Right atrium auricular region (tissue), 2 donors: ENCODE measurements at regions not wholly inside any gene's neighbourhood (a gene's known extent, or its start where the extent isn't known, plus 50 kb on each side); places are given as distances from the start of the nearest gene placed in this dataset.

Source experiments
- DNase-seq: peaks from one replicate; pipeline ENCODE4 v3.0.0-alpha.2; 2019; ENCODE audit warnings: low spot score
- H3K27ac ChIP-seq, 2 donors: fragments of 200-600 bp; sonication (generic); 1 replicate in 1 of 2; 2 replicates in 1 of 2; pipeline ENCODE4 v1.5.1; 2016 to 2019
- H3K27me3 ChIP-seq, 2 donors: fragments of 200-600 bp; sonication (generic); one replicate each; pipeline versions ENCODE4 v1.5.1 to v1.6.0; 2017 to 2019
- H3K36me3 ChIP-seq: fragments of 200-600 bp; sonication (generic); one replicate; pipeline ENCODE4 v1.5.1; 2016
- H3K4me1 ChIP-seq, 2 donors: fragments of 200-600 bp; sonication (generic); one replicate each; pipeline versions ENCODE4 v1.5.1 to v1.6.0; 2017 to 2019
- H3K4me3 ChIP-seq, 2 donors: fragments of 200-600 bp; sonication (generic); 1 replicate in 1 of 2; 2 replicates in 1 of 2; pipeline ENCODE4 v1.5.1; 2017 to 2019; ENCODE audit warnings: mild to moderate bottlenecking in 1 of 2, moderate library complexity in 1 of 2
- H3K9me3 ChIP-seq, 2 donors: fragments of 200-600 bp; sonication (generic); one replicate each; pipeline ENCODE4 v1.5.1; 2019
- CTCF ChIP-seq, 2 donors: fragments of 200-600 bp; sonication (generic); IDR thresholded peaks; one replicate each; pipeline ENCODE4 v1.5.1; 2019; ENCODE audit warnings: antibody characterized with exemption in 2 of 2

- no peak for DNase-seq
- no peak for TF ChIP-seq CTCF (IDR thresholded peaks at IDR 0.05)
- H3K36me3 ChIP-seq, result no peaks in the 10 kb centered on the region
- no peak overlapping the region for H3K27ac ChIP-seq
- no peaks in the 10 kb centered on the region for H3K4me1 ChIP-seq
- H3K27me3 ChIP-seq, result no peaks in the 10 kb centered on the region
- no peaks in the 10 kb centered on the region for H3K9me3 ChIP-seq
- no peak overlapping the region for H3K4me3 ChIP-seq
These were observed 517.8 kb upstream of the CFAP20DC start for GRCh38 chr3:59567661-59568060.

DNA sequence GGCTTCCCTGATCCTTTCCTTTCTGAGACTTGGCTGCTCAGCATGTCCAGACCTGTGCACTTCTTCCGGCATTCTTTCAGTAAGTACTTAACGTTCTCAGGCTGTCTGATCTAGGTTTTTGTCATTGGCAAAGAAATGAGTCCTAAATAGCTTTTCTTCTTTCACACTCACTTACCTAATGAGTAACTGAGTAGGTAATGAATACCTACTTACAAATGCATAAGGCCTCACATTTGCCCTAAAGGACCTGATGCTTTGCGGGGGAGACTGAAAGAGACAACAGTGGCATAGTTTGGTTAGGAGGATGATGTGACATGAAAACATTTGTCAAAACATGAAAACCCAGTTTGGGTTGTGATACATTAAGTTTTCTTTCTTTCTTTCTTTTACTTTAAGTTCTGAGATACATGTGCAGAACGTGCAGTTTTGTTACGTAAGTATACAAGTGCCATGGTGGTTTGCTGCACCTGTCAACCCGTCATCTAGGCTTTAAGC lies 516.7 kb upstream of the CFAP20DC start:
- Histone ChIP-seq H3K27me3 (no peaks in the 10 kb centered on the region), H3K36me3 (no peaks in the 10 kb centered on the region), H3K9me3 (no peaks in the 10 kb centered on the region), H3K4me3 (no peak overlapping the region), H3K27ac (no peak overlapping the region), H3K4me1 (no peaks in the 10 kb centered on the region)
- no peak for TF ChIP-seq CTCF (IDR thresholded peaks at IDR 0.05)
- DNase-seq, result no peak

- H3K4me3 ChIP-seq, result no peak overlapping the region
- DNase-seq, result no peak
- H3K27ac ChIP-seq, result no peak overlapping the region
- no peaks in the 10 kb centered on the region for H3K9me3 ChIP-seq
- no peak for TF ChIP-seq CTCF (IDR thresholded peaks at IDR 0.05)
- no peaks in the 10 kb centered on the region for H3K4me1 ChIP-seq
- H3K27me3 ChIP-seq, result no peaks in the 10 kb centered on the region
- no peaks in the 10 kb centered on the region for H3K36me3 ChIP-seq
These were observed 515.3 kb upstream of the CFAP20DC start for GRCh38 chr3:59565125-59565524.

DNA sequence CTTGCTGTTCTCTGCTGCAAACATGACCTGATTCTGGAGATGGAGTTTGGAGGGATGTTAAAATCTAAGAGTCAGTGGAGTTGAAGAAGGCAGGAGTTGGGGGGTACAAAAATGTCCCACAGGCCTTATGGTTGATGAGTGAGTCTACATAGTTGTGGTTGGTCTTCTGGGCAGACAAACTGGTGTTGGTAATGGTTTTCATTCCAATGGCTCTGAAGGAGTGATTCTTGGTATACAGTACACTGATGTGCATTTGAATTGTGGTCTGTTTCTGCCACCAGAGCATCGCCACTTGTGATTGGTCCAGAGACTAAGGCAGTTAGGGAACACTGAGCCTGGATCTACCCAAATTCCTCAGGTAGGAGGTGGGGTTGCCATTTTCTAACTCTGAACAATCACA lies 514.1 kb upstream of the CFAP20DC start:
- H3K4me1 ChIP-seq, result no peaks in the 10 kb centered on the region
- no peaks in the 10 kb centered on the region for H3K9me3 ChIP-seq
- no peak overlapping the region for H3K4me3 ChIP-seq

GRCh38 chr3:59563072-59563605 lies 513.3 kb upstream of the CFAP20DC start:
- no peak for DNase-seq
- H3K27ac ChIP-seq, result no peak overlapping the region
- H3K9me3 ChIP-seq, result no peaks in the 10 kb centered on the region
- no peaks in the 10 kb centered on the region for H3K27me3 ChIP-seq
- no peak for TF ChIP-seq CTCF (IDR thresholded peaks at IDR 0.05)
- no peaks in the 10 kb centered on the region for H3K36me3 ChIP-seq
- H3K4me3 ChIP-seq, result no peak overlapping the region
- H3K4me1 ChIP-seq, result no peaks in the 10 kb centered on the region

More for the DNA sequence above, 514.1 kb upstream of the CFAP20DC start:
- Histone ChIP-seq H3K27ac (no peak overlapping the region), H3K36me3 (no peaks in the 10 kb centered on the region), H3K27me3 (no peaks in the 10 kb centered on the region)
- TF ChIP-seq CTCF (IDR thresholded peaks at IDR 0.05), result no peak
- DNase-seq, result no peak
